Lower leg skin (tissue), 3 donors: ENCODE measurements at regions not wholly inside any gene's neighbourhood (a gene's known extent, or its start where the extent isn't known, plus 50 kb on each side); places are given as distances from the start of the nearest gene placed in this dataset.

Source experiments
- CTCF ChIP-seq, 3 donors: fragments of 450-650 bp; IDR thresholded peaks; one replicate each; pipeline ENCODE4 v1.5.1; 2016; ENCODE audit warnings: antibody characterized with exemption in 3 of 3, mild to moderate bottlenecking in 3 of 3, moderate library complexity in 2 of 3
- POLR2A ChIP-seq, 2 donors: fragments of 450-650 bp; IDR thresholded peaks; one replicate each; pipeline ENCODE4 v1.6.1; 2016 to 2017; ENCODE audit warnings: antibody characterized with exemption in 2 of 2, mild to moderate bottlenecking in 1 of 2, moderate library complexity in 1 of 2

GRCh38 chr9:12618956-12619355, 74.2 kb upstream of the TYRP1 start:
- TF ChIP-seq CTCF (IDR thresholded peaks at IDR 0.05), result no peak
- no peak for TF ChIP-seq POLR2A (IDR thresholded peaks at IDR 0.05)
